Muscle layer of colon (tissue), 2 donors: ENCODE measurements at regions not wholly inside any gene's neighbourhood (a gene's known extent, or its start where the extent isn't known, plus 50 kb on each side); places are given as distances from the start of the nearest gene placed in this dataset.

Experiments used
- H3K27ac ChIP-seq: one replicate; pipeline ENCODE4 v1.7.0; 2013; ENCODE audit warnings: low read depth, mild to moderate bottlenecking, low read length, moderate library complexity
- H3K27me3 ChIP-seq, 2 donors: one replicate each; pipeline ENCODE4 v1.7.0; 2013; ENCODE audit warnings: low read length in 2 of 2, mild to moderate bottlenecking in 2 of 2; ENCODE audit not compliant: insufficient read depth in 2 of 2, control insufficient read depth in 1 of 2
- H3K36me3 ChIP-seq: one replicate; pipeline ENCODE4 v1.7.0; 2013; ENCODE audit warnings: mild to moderate bottlenecking, low read length; ENCODE audit not compliant: insufficient read depth
- H3K4me1 ChIP-seq: one replicate; pipeline ENCODE4 v1.7.0; 2013; ENCODE audit warnings: mild to moderate bottlenecking, low read length; ENCODE audit not compliant: insufficient read depth
- H3K4me3 ChIP-seq, 2 donors: one replicate each; pipeline ENCODE4 v1.7.0; 2013; ENCODE audit warnings: low read length in 2 of 2, low read depth in 1 of 2, mild to moderate bottlenecking in 1 of 2, moderate library complexity in 1 of 2
- H3K9ac ChIP-seq: one replicate; pipeline ENCODE4 v1.7.0; 2013; ENCODE audit warnings: low read length
- H3K9me3 ChIP-seq: one replicate; pipeline ENCODE4 v1.7.0; 2013; ENCODE audit warnings: mild to moderate bottlenecking, low read length
- donor health status: abdominal sarcoma.
- donor health status: Adenocarcinoma of cecum.

DNA sequence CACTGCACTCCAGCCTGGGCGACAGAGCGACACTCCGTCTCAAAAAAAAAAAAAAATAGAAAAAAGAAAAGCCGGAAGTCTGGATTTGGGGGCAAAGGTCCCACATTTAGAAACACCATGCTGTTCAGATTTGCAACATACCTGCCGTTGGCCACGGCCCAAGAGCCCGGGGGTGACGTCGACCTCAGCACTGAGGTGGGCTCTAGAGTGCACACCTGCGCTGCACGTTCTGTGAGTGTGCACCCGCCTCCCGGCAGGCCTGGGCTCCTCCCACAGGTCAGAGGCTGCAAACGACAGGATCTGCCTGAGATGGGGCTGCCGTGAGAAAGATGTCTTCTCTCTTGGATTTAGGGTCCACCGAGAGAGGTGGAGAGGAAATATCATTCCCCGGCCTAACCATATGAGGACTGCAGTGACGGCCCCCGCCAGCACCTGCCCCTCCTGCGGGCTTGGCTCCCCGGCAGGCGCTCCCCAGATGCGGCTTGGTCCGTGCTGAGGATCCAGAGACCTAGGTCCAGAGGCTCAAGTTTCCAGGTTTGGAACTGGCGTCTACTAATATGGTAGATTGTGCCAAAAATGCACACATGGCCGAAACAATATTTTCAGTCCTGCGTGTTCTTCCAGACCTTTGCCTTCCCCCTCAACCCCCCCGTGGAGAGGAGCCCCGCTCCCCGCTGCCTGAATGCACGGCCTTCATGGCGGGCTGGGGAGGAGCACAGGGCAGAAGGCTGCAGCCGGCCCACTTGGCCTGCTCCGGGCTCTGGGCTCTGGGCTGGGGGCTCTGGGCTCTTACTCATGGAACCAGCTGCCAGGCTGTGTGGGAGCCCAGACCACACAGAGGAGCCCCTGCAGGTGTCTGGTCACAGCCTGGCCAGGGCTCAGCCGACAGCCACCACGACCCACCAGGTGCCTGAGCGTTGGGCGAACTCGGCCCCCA lies 58.8 kb upstream of the FBRSL1 start:
- H3K36me3 ChIP-seq: no peaks in the 10 kb centered on the region
- H3K4me3 ChIP-seq: no peak overlapping the region
- no peaks in the 10 kb centered on the region for H3K9me3 ChIP-seq
- no peak overlapping the region for H3K27ac ChIP-seq
- peaks cover 11% of the 10 kb centered on the region for H3K4me1 ChIP-seq
- H3K9ac ChIP-seq: no peak overlapping the region
- H3K27me3 ChIP-seq: peaks cover 0 to 37% of the 10 kb centered on the region in 2 donors

DNA sequence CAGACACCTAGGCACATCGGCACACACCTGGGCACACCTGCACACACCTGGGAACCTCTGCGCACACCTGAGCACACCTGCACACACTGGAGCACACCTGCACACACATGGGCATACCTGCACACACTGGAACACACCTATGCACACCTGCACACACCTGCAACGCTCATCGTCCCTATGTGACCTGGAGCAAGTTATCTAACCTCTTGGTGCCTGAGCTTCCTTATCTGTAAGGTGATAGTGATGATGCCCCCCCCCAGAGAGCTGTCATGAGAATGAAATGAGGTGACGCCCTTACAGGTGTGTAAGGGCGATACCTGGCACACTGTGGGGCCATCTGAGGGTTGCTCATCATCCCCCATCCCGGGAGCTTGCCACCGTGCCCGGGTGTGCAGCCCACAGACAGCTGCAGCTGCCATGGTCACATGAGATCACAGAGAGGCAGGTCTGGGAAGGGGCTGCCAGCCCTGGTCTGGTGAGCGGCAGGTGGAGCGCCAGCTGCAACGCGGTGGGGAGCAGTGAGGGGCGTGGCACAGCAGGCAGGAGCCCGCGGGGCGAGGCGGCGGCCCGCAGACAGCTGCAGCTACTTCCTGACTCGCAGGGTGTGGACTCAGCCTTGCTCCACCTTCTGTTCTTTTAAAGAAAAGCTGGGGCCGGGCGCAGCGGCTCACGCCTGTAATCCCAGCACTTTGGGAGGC lies 59.9 kb upstream of the FBRSL1 start:
- no peak overlapping the region for H3K4me3 ChIP-seq

DNA sequence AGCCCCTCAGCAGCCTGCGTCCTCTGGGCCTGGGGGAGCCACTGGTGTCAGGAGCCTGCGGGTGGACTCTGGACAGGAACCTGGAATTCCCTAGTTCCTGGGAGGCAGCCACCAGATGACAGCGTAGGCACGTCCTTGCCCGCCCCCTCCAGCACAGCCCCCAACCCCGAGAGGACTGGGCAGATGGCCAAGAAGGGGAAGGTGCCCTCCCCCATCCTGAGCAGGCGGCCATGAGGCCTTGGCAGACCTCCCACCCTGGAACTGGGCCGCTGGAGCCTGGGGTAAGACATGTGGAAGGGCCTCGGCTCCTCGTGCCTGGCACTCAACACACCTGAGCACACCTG lies 60.4 kb upstream of the FBRSL1 start:
- Histone ChIP-seq H3K9me3 (no peaks in the 10 kb centered on the region), H3K36me3 (no peaks in the 10 kb centered on the region), H3K27ac (no peak overlapping the region), H3K27me3 (peaks cover 6 to 42% of the 10 kb centered on the region in 2 donors), H3K9ac (no peak overlapping the region), H3K4me1 (peaks cover 11% of the 10 kb centered on the region), H3K4me3 (no peak overlapping the region)

More for the DNA sequence above, 59.9 kb upstream of the FBRSL1 start:
- Histone ChIP-seq H3K9me3 (no peaks in the 10 kb centered on the region), H3K36me3 (no peaks in the 10 kb centered on the region), H3K27me3 (peaks cover under 1 to 40% of the 10 kb centered on the region in 2 donors), H3K9ac (no peak overlapping the region), H3K4me1 (peaks cover 11% of the 10 kb centered on the region), H3K27ac (no peak overlapping the region)

DNA sequence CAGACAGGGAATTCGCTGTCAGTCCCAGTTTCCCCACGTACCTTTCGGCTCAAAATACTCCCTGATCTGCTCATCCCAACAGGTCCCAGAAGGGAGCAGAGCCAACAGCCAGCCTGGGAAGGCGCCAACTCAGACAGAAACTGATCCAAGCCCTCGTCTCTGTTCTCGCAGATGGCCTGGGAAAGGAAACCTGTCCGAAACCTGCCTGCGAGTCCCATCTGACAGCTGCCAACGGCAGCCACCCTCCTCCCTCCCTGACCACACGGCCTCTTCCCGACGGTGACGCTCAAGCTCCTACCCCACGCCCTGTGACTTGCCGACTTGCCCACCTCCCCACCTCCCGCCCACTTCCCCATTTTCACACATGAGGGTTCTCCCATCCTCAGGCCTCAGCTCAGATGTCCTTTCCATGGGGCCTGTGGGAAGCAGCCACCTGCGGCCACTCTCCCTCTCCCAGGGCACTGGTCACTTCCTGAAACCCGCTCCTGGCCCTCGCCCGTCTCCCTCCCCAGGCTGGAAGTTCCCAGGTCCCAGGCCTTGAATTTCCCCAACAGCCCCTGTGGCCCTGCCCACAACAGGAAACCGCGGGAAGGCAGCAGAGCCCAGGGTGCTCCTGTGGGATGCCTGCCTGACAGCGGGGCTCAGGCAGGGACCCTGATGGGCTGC lies 60.9 kb upstream of the FBRSL1 start:
- H3K27ac ChIP-seq: no peak overlapping the region
- H3K27me3 ChIP-seq: peaks cover 8 to 45% of the 10 kb centered on the region in 2 donors
- H3K4me3 ChIP-seq: no peak overlapping the region
- no peaks in the 10 kb centered on the region for H3K36me3 ChIP-seq
- no peaks in the 10 kb centered on the region for H3K9me3 ChIP-seq
- H3K4me1 ChIP-seq: peaks cover 11% of the 10 kb centered on the region
- no peak overlapping the region for H3K9ac ChIP-seq

DNA sequence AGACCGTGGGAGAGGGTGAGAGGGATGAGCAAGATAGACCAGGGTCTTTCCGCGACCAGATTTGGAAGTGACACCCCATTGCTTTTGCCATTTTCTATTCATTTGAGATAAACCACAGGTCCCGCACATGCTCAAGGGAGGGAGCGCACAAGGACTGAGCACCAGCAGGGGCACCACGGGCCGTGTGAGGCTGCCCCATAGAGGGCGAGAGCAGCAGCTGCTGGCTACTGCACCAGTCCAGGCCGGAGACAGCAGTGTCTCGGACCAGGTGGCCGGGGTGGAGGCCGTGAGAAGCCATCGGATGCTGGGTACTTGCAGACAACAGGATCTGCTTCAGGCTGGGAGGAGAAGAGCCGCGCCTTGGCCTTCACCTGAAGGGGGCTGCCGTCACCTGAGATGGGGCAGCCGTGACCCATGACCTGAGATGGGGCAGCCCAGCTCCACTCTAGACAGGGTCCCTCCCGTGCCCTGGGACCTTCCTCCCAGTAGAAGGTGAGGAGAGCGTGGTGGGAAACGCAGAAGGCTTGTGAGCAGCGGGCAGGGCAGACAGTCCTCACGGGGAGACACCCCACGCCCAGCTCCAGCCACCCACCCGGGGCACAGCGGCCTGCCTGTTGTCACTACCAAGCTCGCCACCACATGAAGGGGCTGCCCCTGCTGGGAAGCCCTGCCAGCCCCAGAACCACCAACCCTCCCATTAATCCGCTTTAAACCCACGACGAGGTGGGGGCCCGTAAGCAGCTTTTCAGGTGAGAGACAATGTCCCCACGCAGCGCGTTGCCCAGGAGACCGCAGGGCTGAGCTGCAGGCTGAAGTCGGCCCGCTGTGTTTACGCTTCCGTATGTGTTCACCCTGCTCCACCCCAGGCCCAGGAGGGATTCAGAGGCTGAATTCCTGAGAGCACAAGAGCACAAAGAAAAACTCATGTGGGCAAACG lies 61.7 kb upstream of the FBRSL1 start:
- Histone ChIP-seq H3K36me3 (no peaks in the 10 kb centered on the region), H3K4me1 (peaks cover 11% of the 10 kb centered on the region), H3K4me3 (no peak overlapping the region), H3K27ac (no peak overlapping the region), H3K27me3 (peaks cover 8 to 46% of the 10 kb centered on the region in 2 donors), H3K9ac (no peak overlapping the region), H3K9me3 (no peaks in the 10 kb centered on the region)

DNA sequence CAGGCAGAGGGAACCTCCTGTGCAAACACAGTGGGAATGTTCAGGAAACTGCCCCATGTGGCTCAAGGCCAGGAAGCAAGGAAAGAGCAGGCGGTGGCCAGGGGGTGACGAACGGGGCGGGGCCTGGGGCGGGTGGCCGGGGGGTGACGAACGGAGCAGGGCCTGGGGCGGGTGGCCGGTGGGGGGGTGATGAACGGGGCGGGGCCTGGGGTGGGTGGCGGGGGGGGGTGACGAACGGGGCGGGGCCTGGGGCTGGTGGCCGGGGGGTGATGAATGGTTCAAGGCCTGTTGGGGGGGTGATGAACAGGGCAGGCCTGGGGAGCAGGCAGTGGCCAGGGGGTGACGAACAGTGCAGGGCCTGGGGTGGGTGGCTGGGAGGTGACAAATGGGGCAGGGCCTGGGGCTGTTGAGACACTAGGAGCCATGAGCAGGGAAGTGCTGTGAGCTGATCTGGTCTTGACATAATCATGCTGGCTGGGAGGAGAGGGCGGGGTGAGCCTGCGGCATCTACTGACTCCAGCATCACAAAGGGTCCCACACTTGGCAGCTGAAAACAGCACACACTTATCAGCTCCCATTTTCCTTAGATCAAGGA lies 62.7 kb upstream of the FBRSL1 start:
- Histone ChIP-seq H3K9ac (no peak overlapping the region), H3K27ac (no peak overlapping the region), H3K36me3 (no peaks in the 10 kb centered on the region), H3K9me3 (no peaks in the 10 kb centered on the region), H3K4me1 (peaks cover 11% of the 10 kb centered on the region), H3K4me3 (no peak overlapping the region), H3K27me3 (peaks cover 8 to 55% of the 10 kb centered on the region in 2 donors)

DNA sequence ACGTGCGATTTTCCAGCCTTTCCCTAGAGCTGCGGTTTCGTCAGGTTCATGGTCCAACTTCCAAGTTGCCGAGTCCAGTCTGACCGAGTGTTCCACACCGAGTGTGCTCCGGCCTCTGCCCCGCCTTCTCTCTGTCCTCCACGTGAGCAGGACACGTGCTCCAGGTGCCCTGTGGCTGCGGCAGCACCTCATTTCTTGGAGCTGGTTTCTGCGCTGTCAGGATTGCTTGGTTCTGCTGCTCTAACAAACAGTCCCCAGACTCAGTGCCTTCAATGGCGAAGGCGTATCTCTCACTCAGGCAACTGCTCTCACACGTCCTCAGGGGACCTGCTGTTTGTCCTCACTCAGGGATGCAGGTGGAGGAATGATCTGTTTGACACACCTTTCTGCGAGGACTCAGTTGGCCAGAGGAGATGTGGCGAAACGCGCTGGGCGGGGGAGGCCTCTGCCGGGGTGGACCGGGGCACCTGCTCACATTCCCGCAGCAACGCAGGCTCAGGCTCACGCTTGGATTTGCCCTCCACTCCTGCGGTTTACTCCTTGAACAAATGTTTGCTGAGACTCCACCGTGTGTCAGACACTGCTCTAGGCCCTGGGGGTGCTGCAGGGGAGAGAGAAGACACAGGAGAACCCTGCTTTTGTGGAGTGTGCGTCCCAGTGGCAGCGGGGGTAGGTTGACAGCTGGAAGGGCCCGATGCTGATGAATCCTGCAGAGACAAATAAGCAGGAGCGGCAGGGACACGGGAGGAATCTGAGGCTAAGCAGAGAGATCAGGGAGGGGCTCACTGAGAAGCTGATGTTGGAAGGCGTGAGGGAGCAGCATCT lies 63.4 kb upstream of the FBRSL1 start:
- H3K9me3 ChIP-seq: no peaks in the 10 kb centered on the region
- H3K36me3 ChIP-seq: no peaks in the 10 kb centered on the region
- H3K4me1 ChIP-seq: peaks cover 11% of the 10 kb centered on the region
- no peak overlapping the region for H3K27ac ChIP-seq
- H3K27me3 ChIP-seq: peaks cover 8 to 55% of the 10 kb centered on the region in 2 donors
- no peak overlapping the region for H3K9ac ChIP-seq
- no peak overlapping the region for H3K4me3 ChIP-seq

DNA sequence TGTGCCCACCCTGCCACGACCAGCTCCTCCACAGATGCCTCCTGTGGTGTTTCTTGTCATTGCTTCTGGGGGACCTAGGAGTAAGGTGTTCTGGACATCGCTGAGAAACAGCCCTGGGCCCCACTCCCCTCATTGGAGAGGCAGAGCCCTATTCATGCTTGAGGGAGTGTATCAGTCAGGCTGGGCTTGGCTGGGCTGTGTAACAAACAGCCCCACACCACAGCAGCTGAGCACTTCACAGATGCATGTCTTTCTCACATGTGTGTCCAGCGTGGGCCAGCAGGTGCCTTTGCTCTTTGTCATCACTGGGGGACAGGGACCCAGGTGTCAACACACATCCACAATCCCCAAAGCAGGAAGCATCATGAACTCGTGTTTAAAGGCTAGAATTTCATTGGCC lies 65.1 kb upstream of the FBRSL1 start:
- H3K27me3 ChIP-seq: peaks cover 8 to 41% of the 10 kb centered on the region in 2 donors

DNA sequence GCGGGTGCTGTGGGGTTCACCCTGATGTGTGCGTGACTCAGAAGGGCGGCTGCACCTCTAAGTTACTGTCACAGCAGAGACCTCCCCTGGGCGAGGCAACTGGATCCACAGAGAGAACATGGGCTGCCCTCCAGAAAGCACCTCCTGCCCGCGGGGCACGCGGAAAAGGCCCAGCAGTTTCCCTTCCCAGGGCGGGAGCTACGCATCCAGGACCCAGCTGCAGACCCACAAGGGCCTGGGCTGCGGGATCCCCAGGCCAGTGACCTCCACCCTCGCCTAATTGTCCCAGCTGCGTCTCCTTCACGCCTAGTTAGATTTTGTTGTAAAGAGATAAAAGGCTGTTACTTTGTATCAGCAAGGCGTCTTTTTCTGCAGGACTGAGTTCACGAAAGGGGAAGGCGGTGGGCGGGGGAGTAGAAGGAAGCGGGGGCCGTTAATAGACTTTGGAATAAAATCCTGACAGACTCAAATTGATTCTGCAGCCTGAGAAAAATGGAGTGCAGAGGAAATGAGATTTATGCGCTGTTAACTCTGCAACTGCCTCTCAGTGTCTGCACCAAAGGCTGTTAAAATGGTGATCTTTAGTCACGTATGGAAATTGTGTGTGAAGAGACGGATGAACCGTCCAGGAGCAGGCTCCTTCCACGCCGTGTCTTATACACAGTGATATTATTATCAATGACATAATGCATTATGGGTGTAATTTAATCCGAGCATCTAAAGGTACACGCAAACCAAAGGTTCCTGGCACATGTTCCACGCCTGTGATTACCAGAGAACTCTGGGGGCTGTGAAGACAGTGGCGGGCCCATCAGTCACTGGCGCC lies 65.9 kb upstream of the FBRSL1 start:
- H3K9ac ChIP-seq: no peak overlapping the region
- no peak overlapping the region for H3K4me3 ChIP-seq
- peaks cover 8 to 33% of the 10 kb centered on the region in 2 donors for H3K27me3 ChIP-seq
- H3K36me3 ChIP-seq: no peaks in the 10 kb centered on the region
- no peaks in the 10 kb centered on the region for H3K4me1 ChIP-seq
- no peak overlapping the region for H3K27ac ChIP-seq
- H3K9me3 ChIP-seq: no peaks in the 10 kb centered on the region

More for the DNA sequence above, 65.1 kb upstream of the FBRSL1 start:
- Histone ChIP-seq H3K4me3 (no peak overlapping the region), H3K36me3 (no peaks in the 10 kb centered on the region), H3K9me3 (no peaks in the 10 kb centered on the region), H3K27ac (no peak overlapping the region), H3K4me1 (peaks cover 5% of the 10 kb centered on the region), H3K9ac (no peak overlapping the region)
